GM21526 (cell line): ENCODE measurements at regions not wholly inside any gene's neighbourhood (a gene's known extent, or its start where the extent isn't known, plus 50 kb on each side); places are given as distances from the start of the nearest gene placed in this dataset.
"Not testable (repeated sequence)": the region's sequence is repeated elsewhere in the genome, so short reads cannot be mapped to it uniquely, and the experiment has no call there.

Source experiments
- ATAC-seq: cut with Tn5 transposase; IDR thresholded peaks from one replicate; pipeline ENCODE4 v1.9.1; 2021; ENCODE audit warnings: moderate library complexity; ENCODE audit not compliant: unreplicated experiment, low FRiP score

DNA sequence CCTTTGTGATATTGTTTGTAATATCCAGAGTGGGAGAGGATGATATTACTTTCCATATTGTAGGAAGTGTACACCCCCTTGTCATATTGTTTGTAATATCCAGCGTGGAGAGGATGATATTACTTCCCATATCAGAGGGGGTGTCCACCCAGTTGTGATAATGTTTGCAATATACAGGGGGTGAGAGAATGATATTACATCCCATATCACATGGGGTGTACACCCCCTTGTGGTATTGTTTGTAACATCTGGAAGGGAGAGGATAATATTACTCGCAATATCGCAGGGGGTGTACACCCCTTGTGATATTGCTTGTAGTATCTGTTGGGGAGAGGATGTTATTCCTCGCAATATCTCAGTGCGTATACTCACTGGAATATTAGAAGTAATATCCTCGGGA, 61.5 kb downstream of the PRSS23 start:
- no peak for ATAC-seq

DNA sequence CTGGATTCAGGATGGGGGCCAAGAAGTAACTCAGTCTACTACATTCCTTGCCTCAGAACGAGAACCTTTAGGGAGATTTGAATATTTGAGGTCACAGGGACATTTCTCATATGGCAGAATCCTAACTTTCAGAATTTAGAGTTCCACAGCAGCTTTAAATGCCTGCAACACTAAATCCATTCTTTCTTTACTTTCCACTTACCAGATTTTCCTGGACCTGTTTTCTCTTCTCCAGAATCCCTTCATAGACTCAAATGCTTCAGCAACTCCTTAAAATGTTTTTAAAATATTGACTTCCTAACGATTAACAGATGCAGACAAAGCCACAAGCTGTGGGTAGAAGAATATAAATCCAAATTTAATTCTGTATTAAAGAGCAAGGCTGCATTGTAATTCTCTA, 63.1 kb downstream of the PRSS23 start:
- ATAC-seq, result no peak

DNA sequence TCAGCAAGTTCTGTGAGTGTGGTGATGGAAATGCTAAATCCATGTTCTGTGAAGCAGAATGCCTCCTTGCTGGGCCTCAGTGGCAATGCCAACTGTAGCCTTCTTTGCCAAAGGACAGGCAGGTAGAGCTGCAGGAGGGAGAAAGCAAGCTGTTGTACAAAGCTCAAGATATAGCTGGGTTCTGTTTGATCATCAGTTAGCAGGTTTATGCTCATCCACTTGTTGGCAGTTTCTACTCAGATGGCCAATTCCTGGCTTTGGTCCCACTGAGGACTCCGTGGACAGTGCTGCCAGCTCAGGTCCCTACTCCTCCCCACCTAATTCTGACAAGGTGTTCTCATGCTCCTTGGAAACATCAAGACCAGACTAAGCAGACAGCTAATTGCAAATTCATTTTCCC, 65.1 kb downstream of the PRSS23 start:
- ATAC-seq, result no peak

DNA sequence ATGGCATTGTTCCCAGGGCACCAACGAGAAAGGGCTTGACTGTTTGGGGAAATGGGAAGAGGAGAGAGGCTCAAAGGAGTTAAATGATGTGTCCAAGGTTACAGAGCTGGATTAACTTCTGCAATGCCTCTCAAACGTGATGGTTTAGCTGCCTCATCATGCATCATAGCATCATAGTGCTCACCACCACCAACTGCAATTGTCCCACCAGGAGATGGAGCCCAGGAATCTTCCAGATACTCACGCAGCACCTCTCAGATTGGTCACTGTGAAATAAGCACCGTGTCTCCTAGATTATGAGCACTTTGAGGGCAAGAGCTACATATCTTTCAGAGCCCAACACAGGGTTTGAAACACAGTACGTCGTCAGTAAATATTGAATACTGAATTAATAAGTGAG, 69.2 kb downstream of the PRSS23 start:
- ATAC-seq, result no peak

DNA sequence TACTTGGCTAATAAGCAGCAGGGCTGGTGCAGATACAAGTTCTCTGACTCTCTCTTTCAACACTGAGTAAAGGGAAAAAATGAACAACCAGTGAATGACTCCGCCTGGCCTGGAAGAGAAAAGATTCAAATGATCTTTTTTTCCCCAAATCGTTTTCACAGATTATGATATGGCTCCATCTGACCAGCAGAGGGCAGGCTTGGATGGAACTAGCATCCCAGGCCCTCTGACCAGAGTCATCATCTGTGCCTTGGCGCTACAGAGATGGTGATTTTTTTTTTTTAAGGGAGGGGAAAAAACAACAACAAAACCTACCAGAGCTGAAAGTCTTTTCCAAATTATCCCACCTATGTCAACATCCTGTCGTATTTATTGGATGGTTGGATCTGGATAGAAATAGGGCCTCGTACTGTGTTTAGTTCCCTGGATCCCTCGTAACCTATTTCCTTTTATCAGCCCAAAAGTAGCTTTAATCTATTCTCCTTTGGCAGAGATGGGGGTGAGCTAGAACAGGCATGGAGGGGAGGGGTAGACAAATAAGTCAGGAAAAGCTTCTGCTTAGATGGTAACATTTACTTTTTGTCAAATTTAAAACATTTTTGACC, 69.7 kb downstream of the PRSS23 start:
- ATAC-seq, result peak; percentile 62

DNA sequence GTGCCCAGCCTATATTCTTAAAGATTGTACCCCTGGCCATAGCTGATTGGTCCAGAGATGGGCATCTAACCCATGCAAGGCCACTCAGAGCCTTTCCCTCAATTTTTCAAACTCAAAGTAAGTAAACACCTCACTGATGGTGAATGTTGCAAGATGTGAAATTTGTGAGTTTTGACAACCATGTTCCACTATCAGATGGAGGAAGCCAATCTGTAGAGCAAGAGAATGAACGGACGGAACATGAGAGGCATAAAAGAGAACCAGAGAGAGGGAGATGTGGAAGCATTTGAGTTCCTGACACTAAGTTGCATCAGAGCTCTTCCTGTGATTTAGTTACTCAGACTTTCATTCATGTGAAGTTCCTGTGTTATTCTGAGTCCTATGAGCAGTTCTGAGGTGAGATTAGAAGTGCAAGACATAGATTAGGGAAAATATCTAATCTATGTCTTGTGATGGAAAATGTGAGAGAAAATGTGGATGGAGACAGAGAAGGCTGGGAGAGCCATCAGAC, 73.3 kb downstream of the PRSS23 start:
- no peak for ATAC-seq

DNA sequence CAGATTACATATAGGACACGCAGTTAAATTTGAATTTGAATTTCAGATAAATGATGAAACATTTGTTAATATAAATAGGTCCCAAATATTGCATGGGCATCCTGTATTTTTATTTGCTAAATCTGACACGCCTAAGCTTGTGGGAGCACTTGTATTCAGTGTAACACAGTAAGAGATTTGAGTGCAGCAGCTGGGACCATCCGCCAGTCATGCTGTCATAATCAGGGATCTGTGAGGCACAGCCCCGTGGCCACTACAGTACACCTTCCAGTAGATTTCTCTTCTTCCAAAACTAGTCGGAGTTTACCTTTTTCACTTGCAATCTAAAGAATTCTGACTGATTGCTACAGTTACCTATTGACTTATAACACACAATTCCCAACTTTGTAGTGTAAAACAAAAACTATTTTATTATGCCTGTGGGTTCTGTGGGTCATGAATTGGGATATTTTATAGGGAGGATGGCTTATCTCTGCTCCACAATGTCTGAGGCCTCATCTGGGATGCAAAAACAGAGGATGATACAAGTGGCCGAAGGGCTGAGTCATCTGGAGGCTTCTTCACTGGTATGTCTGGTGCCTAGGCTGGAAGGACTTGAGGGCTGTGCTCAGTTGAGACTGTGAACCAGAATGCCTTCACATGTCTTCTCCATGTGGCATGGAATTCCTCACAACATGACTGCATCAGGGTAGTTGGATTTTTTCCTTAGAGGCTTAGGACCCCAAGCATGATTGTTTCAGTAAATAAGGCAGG, 74.1 kb downstream of the PRSS23 start:
- no peak for ATAC-seq

DNA sequence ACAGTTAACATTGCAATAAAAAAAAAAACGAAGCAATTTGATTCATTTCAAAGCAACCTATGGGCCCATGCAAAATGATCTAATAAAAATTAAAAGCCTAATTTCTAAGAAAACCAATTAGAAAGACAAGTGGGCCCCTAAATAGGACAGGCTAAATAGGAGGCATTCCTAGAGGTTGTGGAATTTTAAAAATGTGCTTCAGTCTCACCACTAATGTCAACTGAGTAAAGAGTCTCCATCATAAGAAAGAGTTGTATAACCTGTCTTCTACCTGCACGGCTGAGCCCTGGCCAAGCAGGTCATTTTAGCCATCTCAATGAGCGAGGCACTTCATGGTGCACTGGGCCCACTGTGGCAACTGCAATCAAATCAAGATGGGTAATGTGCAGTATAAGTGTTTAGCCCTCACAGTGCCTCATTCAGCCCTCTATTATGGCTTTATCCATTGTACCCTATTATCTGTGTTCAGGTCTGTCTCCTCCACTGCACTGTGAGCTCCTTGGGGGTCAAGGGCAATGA, 76.4 kb downstream of the PRSS23 start:
- no peak for ATAC-seq

DNA sequence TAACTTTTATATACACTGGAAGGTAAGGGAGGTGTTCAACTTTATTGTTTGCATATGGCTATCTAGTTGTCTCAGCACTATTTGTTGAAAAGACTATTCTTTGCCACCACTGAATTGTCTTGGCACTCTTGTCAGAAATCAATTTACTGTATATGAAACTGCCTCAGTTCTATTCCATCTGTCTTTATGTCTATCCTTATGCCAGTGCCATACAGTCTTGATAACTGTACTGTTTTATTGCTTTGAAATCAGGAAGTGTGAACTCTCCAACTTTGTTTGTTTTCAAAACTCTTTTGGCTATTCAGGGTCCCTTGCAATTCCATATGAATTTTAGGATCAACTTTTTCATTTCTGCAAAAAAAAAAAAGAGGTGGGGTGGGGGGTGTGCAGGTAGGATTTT, 77.2 kb downstream of the PRSS23 start:
- ATAC-seq, result no peak

DNA sequence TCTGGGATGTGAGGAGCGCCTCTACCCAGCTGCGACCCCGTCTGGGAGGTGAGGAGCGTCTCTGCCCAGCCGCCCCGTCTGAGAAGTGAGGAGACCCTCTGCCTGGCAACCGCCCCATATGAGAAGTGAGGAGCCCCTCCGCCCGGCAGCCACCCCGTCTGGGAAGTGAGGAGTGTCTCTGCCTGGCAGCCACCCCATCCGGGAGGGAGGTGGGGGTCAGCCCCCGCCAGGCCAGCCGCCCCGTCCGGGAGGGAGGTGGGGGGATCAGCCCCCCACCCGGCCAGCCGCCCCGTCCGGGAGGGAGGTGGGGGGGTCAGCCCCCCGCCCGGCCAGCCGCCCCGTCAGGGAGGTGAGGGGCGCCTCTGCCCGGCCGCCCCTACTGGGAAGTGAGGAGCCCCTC, 76.0 kb downstream of the FZD4 start:
- ATAC-seq, result not testable (repeated sequence)

DNA sequence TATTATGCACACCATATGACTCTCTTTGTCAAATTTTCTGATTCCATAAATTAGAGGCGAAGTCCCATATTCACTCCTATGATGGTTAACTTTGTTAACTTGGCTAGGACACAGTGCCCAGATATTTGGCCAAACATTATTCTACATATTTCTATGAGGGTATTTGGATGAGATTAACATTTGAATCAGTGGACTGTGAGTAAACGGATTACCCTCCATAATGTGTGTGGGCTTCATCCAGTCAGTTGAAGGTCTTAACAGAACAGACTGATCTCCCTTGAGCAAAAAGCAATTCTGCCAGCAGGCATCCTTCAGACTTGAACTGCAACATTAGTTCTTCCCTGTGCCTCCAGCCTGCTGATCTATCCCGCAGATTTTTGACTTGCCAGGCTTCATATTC, 69.9 kb downstream of the FZD4 start:
- ATAC-seq, result no peak

DNA sequence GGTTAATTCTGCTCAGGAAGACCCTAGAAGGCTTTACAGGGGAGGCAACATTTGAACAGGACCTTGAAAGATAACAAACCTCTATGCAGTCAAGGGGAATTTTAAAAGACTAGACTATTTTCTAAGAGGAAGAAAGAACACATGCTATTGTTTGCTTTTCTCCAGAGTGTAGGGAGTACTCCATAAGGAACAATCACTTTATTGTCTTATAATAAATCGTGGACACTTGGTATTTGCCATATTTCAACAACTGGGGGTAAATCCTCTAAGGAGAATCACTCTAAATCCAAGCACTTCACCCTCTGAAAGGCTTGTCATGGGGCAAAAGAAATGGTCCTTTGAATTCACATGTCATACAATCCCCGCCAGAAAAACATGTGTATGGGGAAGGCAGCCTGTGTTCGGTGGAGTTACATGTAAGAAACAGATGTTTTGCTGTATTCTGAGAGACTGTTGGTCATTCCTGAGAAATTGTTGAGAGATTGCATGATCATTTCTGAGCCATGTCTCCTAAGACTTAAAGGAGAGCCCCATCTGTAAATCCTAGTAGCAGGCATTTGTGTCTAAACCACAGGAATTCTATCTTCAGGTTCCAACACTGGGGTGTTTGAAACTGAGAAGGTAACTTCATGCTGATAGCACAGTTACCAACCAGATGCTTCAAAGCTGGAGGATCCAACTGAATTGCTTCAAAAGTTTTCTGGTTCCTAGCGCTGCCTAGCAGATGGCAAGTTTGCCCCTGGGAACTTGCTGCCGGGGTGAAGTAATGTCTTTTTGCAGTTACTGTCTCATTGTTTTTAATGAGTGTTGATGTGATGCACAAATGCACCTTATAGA, 66.8 kb downstream of the FZD4 start:
- no peak for ATAC-seq

DNA sequence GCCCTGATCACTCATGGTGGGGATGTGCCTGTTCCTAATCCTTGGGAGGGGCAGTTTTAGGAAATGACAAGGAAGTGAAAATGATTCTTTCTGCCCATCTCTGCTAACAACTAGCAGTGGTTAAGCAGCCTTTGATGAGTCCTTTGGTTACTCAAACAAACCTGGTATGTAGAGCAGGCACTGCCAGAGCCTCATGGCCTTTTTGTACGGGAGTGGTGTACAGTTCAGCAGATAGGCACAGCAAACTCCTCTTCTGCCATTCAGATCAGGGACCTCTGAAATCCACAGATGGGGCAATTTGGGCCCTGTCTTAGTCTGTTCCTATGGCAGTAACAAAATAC, 66.2 kb downstream of the FZD4 start:
- ATAC-seq, result no peak

DNA sequence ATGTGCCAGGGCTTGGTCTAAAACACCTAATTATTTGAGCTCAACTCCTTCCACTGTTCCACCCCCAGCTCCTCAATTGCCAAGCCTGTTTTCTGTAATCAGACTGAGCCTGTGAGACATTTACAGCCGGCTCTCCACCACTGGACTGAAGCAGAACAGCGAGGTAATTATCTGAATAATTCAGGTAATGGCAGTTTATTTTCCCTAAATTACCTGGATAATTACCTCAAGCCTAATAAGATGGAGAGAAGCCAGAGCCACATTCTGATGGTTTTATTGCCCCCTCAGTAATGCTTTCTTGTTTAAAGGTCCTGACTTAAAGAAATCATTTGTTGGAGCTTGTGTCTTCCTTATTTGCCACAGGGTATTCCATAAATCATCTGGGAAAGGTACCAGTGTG, 64.2 kb downstream of the FZD4 start:
- no peak for ATAC-seq

DNA sequence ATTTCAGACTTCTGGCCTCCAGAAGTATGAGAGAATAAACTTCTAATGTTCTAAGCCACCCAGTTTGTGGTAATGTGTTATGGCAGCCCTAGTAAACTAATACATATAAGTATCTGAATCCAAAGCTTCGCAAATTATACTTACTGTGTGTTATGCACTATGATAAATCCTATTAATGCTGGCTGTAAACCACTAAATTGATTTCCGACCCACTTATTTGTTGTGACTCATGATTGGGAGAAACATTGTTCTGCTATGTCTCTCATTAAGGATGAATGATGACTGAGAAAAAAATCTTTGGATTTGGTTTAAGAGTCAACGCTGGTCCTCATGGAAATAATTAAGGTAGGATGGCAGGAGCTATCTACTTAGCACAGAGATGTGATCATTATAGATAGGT, 62.0 kb downstream of the FZD4 start:
- ATAC-seq, result no peak
